Thoracic aorta (tissue), 2 donors: ENCODE measurements at regions not wholly inside any gene's neighbourhood (a gene's known extent, or its start where the extent isn't known, plus 50 kb on each side); places are given as distances from the start of the nearest gene placed in this dataset.

ENCODE experiments used
- ATAC-seq: fragments of 150-250 bp; one replicate; pipeline ENCODE4 v1.8.0; 2017; ENCODE audit warnings: low read depth; ENCODE audit not compliant: insufficient number of reproducible peaks, low FRiP score
- DNase-seq: peaks from one replicate; pipeline ENCODE4 v3.0.0-alpha.2; 2020; ENCODE audit warnings: low spot score
- H3K27ac ChIP-seq, 2 donors: fragments of 200-600 bp; sonication (generic); 1 replicate in 1 of 2; 2 replicates in 1 of 2; pipeline ENCODE4 v1.5.1; 2016; ENCODE audit warnings: mild to moderate bottlenecking in 2 of 2, moderate library complexity in 2 of 2
- H3K27me3 ChIP-seq: fragments of 200-600 bp; sonication (generic); replicated peaks from 2 replicates; pipeline ENCODE4 v1.6.0; 2016; ENCODE audit warnings: mild to moderate bottlenecking; ENCODE audit not compliant: insufficient read depth
- H3K36me3 ChIP-seq: fragments of 200-600 bp; sonication (generic); one replicate; pipeline ENCODE4 v1.5.1; 2016
- H3K4me1 ChIP-seq, 2 donors: fragments of 200-600 bp; sonication (generic); 1 replicate in 1 of 2; 2 replicates in 1 of 2; pipeline versions ENCODE4 v1.5.1 to v1.6.0; 2016; ENCODE audit warnings: low read depth in 2 of 2, mild to moderate bottlenecking in 1 of 2; ENCODE audit not compliant: control insufficient read depth in 1 of 2
- H3K4me3 ChIP-seq: fragments of 200-600 bp; sonication (generic); 2 replicates; pipeline ENCODE4 v1.5.1; 2016; ENCODE audit warnings: mild to moderate bottlenecking
- H3K9me3 ChIP-seq: fragments of 200-600 bp; sonication (generic); 2 replicates; pipeline ENCODE4 v1.5.1; 2016
- TF ChIP-seq, protein P1 (sequence below): fragments of 200-600 bp; sonication (generic); IDR thresholded peaks from one replicate; pipeline ENCODE4 v1.5.1; 2019; ENCODE audit warnings: antibody characterized with exemption

DNA sequence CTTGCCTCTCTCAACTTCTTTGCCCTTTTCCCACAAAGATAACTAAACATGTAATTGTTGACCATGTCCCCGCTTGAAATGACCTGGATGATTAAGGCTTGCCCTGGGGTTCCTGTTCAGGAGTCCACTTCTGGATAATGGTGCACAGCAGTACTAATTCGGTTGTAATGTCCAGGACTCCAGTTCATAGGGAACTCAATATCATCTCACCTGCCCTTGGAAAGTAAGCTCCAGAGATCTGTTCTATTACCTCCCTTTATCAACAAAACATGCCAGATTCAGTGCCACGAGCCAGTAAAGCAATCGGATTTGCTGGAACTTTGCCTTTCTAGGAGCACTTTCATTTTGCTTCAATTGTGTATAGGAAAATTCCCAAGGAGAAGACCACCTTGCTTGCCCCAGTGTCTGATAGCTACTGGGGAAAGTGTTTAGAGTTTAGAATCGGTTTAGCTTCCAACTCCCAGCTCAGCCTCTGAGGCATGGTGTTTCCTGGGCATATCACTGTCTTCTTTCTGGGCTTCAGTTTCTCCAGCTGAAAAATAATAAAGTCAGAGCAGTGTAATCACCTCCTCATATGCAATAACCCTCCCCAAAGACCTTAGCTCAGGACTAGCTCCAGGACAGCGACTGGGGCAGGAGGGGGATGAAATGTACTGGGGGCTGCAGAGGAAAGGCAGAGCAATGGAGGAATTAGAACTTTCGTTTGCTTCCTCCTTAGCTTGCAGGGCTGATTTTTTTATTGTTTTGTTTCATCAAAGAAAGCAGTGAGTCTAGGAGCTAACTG lies 162.6 kb upstream of the CYRIA start:
- no peak for DNase-seq
- Histone ChIP-seq H3K27ac (no peak overlapping the region), H3K4me1 (no peaks in the 10 kb centered on the region), H3K36me3 (no peaks in the 10 kb centered on the region), H3K9me3 (no peaks in the 10 kb centered on the region), H3K27me3 (no peaks in the 10 kb centered on the region), H3K4me3 (no peak overlapping the region)
- ATAC-seq: no peak
- TF ChIP-seq, protein P1, sequence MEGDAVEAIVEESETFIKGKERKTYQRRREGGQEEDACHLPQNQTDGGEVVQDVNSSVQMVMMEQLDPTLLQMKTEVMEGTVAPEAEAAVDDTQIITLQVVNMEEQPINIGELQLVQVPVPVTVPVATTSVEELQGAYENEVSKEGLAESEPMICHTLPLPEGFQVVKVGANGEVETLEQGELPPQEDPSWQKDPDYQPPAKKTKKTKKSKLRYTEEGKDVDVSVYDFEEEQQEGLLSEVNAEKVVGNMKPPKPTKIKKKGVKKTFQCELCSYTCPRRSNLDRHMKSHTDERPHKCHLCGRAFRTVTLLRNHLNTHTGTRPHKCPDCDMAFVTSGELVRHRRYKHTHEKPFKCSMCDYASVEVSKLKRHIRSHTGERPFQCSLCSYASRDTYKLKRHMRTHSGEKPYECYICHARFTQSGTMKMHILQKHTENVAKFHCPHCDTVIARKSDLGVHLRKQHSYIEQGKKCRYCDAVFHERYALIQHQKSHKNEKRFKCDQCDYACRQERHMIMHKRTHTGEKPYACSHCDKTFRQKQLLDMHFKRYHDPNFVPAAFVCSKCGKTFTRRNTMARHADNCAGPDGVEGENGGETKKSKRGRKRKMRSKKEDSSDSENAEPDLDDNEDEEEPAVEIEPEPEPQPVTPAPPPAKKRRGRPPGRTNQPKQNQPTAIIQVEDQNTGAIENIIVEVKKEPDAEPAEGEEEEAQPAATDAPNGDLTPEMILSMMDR: no peak

DNA sequence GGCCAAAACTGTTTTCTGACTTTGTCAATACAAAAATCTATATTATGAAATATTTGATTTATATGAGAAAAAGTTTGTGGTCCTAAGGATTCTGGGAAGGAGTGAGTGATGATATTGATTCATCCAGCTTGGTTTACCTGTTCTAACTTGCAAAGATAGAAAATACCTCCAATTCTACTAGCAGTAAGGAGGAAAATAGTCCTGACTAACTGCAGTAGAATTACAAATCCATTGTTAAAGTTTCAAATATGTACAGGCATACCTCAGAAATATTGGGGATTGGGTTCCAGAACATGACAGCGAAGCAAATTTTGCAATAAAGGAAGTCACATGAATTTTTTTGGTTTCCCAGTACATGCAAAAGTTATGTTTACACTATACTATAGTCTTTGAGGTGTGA lies 158.8 kb upstream of the CYRIA start:
- DNase-seq (no peak), ATAC-seq (no peak)
- Histone ChIP-seq H3K27ac (no peak overlapping the region), H3K4me1 (no peaks in the 10 kb centered on the region), H3K9me3 (no peaks in the 10 kb centered on the region), H3K27me3 (no peaks in the 10 kb centered on the region), H3K36me3 (no peaks in the 10 kb centered on the region), H3K4me3 (no peak overlapping the region)
- TF ChIP-seq, protein P1: no peak

DNA sequence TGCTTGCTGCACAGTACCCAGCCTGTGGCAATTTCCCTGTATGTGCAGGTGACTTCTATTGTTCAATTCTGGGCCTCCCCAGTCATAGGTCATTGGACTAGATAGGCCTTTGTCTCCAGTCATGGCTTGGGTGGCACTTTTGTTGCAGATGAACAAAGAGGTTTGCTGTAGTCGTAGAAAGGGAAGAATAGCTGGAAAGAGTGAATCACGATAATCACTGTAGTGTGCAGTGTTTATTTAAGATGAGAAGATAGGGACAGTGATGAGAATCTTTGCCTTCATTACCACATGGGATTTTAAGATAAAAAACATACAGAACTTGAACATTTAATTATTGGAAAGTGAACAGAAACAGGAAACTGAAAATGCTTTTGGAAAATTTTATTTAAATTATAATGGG lies 156.1 kb upstream of the CYRIA start:
- Histone ChIP-seq H3K4me1 (no peaks in the 10 kb centered on the region), H3K36me3 (no peaks in the 10 kb centered on the region), H3K27ac (no peak overlapping the region), H3K9me3 (no peaks in the 10 kb centered on the region), H3K27me3 (no peaks in the 10 kb centered on the region), H3K4me3 (no peak overlapping the region)
- ATAC-seq (no peak), DNase-seq (no peak)
- TF ChIP-seq, protein P1: no peak

DNA sequence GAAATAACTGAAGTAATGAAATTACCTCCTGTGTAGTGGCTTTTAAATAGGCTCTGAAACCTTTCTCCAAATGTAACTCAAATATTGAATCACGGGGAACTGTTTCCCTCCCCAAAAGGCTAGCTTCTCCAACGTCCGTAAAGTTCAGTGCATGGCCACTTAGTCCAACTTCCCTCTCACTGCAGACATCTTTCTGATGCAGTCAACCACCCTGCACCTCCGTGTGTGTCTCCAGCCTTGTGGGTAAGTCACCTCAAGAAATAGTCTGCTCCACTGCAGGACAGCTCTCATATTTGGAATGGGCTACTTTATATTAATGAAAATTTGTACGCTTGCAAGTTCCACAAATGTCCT lies 152.5 kb upstream of the CYRIA start:
- H3K4me3 ChIP-seq: no peak overlapping the region
- no peaks in the 10 kb centered on the region for H3K36me3 ChIP-seq
- H3K27ac ChIP-seq: no peak overlapping the region
- no peaks in the 10 kb centered on the region for H3K9me3 ChIP-seq
- DNase-seq (no peak), ATAC-seq (no peak)
- TF ChIP-seq, protein P1: no peak
- H3K4me1 ChIP-seq: no peaks in the 10 kb centered on the region
- no peaks in the 10 kb centered on the region for H3K27me3 ChIP-seq

DNA sequence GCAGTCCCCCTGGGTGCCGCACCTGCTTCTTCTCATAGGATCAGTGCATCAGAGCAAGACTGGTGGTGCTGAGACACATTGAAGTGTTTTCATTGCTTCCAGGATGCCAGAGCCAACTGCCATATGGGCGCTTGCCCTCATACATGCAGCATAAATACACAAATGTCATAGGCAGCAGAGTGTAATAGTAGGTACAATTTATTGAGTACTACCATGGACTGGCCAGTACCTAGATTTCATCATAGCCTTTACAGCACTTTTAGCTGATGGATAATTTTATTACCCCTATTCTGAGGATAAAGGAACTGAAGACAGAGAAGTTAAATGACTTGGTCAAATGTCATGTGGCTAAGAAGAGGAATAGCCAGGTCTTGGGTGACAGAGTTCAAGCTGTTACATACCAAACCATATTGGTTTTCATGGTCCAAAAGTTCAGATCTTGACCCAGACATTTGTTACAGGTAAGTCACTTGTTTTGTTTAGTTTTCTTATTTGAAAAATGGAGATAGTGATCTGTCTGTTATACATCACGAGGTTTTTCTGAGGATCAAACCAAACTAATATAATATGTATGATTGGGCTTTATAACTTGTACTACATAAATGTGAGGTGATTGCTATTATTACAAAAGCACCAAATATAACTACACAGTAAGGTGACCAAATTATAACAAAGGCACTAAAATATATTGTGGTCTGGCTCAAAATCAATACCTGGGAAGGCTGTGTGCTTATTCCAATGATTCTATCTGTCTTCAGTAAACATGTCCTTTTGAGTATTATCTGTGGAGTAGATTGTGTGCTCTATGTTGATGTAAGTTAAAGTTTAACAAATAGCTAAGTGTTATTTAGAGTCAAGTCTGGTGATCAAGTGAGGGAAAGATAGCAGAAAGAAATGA lies 151.9 kb upstream of the CYRIA start:
- ATAC-seq (no peak), DNase-seq (no peak)
- Histone ChIP-seq H3K27me3 (no peaks in the 10 kb centered on the region), H3K36me3 (no peaks in the 10 kb centered on the region), H3K9me3 (no peaks in the 10 kb centered on the region), H3K27ac (no peak overlapping the region), H3K4me3 (no peak overlapping the region), H3K4me1 (no peaks in the 10 kb centered on the region)
- TF ChIP-seq, protein P1: no peak
